ENCODE measurements at regions not wholly inside any gene's neighbourhood (a gene's known extent, or its start where the extent isn't known, plus 50 kb on each side); places are given as distances from the start of the nearest gene placed in this dataset.
A peak's percentile ranks its signal among the peaks of the same experiment; 100 is the strongest.
"Not testable (repeated sequence)": the region's sequence is repeated elsewhere in the genome, so short reads cannot be mapped to it uniquely, and the experiment has no call there.

- not testable (repeated sequence) for H3K27ac Mint-ChIP-seq; H3K9me3 ChIP-seq (replicated peaks in 1 of 2; ENCODE audit: control insufficient read depth in 1 of 2, insufficient read depth in 1 of 2, low read length in 2 of 2); H2AFZ ChIP-seq (ENCODE audit: insufficient read depth, low read depth, low read length, poor library complexity, severe bottlenecking)
These were observed 449.6 kb downstream of the ANKRD30B start for GRCh38 chr18:15197338-15198115.

GRCh38 chr18:15198116-15198389 lies 450.1 kb downstream of the ANKRD30B start:
- DNase-seq: no peak
- Mint-ChIP-seq H3K27ac (no peak overlapping the region), H3K4me1 (no peaks in the 10 kb centered on the region), H3K27me3 (ENCODE audit: low read depth in 3 of 3) (peaks cover 22 to 29% (median 27%) of the 10 kb centered on the region in 3 donors), H3K9me3 (peaks cover 0 to 13% (median 8%) of the 10 kb centered on the region in 7 donors), H3K4me3 (peak overlapping the region in 1 of 2 donors; percentile 68), H3K36me3 (no peaks in the 10 kb centered on the region)
- WGBS (ENCODE audit: insufficient coverage): 2% methylated on average over 30 of the region's 30 CpGs
- H3K9me3 ChIP-seq (replicated peaks in 1 of 2; ENCODE audit: control insufficient read depth in 1 of 2, insufficient read depth in 1 of 2, low read length in 2 of 2): peaks cover 9 to 10% of the 10 kb centered on the region in 2 donors
- no peaks in the 10 kb centered on the region for H3K36me3 ChIP-seq (replicated peaks in 1 of 2; ENCODE audit: control insufficient read depth in 1 of 2, insufficient read depth in 2 of 2, low read length in 2 of 2)
- no peak overlapping the region for H3K4me2 ChIP-seq (replicated peaks; ENCODE audit: extremely low read depth, low read length, poor library complexity, severe bottlenecking)
- H3K4me3 ChIP-seq (replicated peaks in 1 of 3; ENCODE audit: low read depth in 2 of 3, low read length in 3 of 3): no peak overlapping the region
- no peak overlapping the region for H3K9ac ChIP-seq (ENCODE audit: insufficient read depth, low read length, poor library complexity, severe bottlenecking)
- no peaks in the 10 kb centered on the region for H3K79me2 ChIP-seq (ENCODE audit: insufficient read depth, low read length)
- H3K27ac ChIP-seq (ENCODE audit: low read depth in 1 of 2, low read length in 2 of 2): no peak overlapping the region
- peaks cover 5 to 23% of the 10 kb centered on the region in 2 donors for H3K27me3 ChIP-seq (ENCODE audit: control insufficient read depth in 2 of 2, insufficient read depth in 2 of 2, low read length in 2 of 2)
- intact Hi-C loops (cut with micrococcal nuclease): no loop called here
- H4K20me1 ChIP-seq (ENCODE audit: insufficient read depth, low read length): no peaks in the 10 kb centered on the region
- no peak overlapping the region for H2AFZ ChIP-seq (ENCODE audit: insufficient read depth, low read depth, low read length, poor library complexity, severe bottlenecking)
- H3K4me1 ChIP-seq (ENCODE audit: control insufficient read depth in 1 of 2, insufficient read depth in 2 of 2, low read length in 2 of 2): no peaks in the 10 kb centered on the region
- TF ChIP-seq CTCF (IDR thresholded peaks at IDR 0.05): no peak

More at GRCh38 chr18:15197338-15198115, 449.6 kb downstream of the ANKRD30B start:
- H3K36me3 Mint-ChIP-seq; H3K79me2 ChIP-seq (ENCODE audit: insufficient read depth, low read length); H3K4me1 ChIP-seq (ENCODE audit: control insufficient read depth in 1 of 2, insufficient read depth in 2 of 2, low read length in 2 of 2); H3K36me3 ChIP-seq (replicated peaks in 1 of 2; ENCODE audit: control insufficient read depth in 1 of 2, insufficient read depth in 2 of 2, low read length in 2 of 2); H3K9ac ChIP-seq (ENCODE audit: insufficient read depth, low read length, poor library complexity, severe bottlenecking); H4K20me1 ChIP-seq (ENCODE audit: insufficient read depth, low read length); intact Hi-C loops (cut with micrococcal nuclease); H3K4me1 Mint-ChIP-seq; H3K27ac ChIP-seq (ENCODE audit: low read depth in 1 of 2, low read length in 2 of 2); H3K4me2 ChIP-seq (replicated peaks; ENCODE audit: extremely low read depth, low read length, poor library complexity, severe bottlenecking); DNase-seq; H3K4me3 ChIP-seq (replicated peaks in 1 of 3; ENCODE audit: low read depth in 2 of 3, low read length in 3 of 3): not testable (repeated sequence)
- peaks cover 0 to 13% (median 8%) of the 10 kb centered on the region in 7 donors for H3K9me3 Mint-ChIP-seq
- peak overlapping the region in 1 of 2 donors; percentile 37 for H3K4me3 Mint-ChIP-seq
- 9% methylated on average over 44 of the region's 58 CpGs for WGBS (ENCODE audit: insufficient coverage)
- H3K27me3 Mint-ChIP-seq (ENCODE audit: low read depth in 3 of 3): peaks cover 22 to 29% (median 27%) of the 10 kb centered on the region in 3 donors
- H3K27me3 ChIP-seq (ENCODE audit: control insufficient read depth in 2 of 2, insufficient read depth in 2 of 2, low read length in 2 of 2): peaks cover 5 to 23% of the 10 kb centered on the region in 2 donors

Data from CD14-positive monocyte (primary cell).